Naive B cell (primary cell): ENCODE measurements at regions not wholly inside any gene's neighbourhood (a gene's known extent, or its start where the extent isn't known, plus 50 kb on each side); places are given as distances from the start of the nearest gene placed in this dataset.

ENCODE experiments used
- ATAC-seq, 2 donors: fragments of 150-1000 bp; cut with Tn5 transposase; 2 replicates each; pipeline ENCODE4 v1.10.0; 2021; ENCODE audit warnings: low read depth in 2 of 2, mild to moderate bottlenecking in 2 of 2, moderate library complexity in 2 of 2
- DNase-seq: peaks from one replicate; pipeline ENCODE4 v3.0.0; 2022
- H3K27ac Mint-ChIP-seq, 6 donors: one replicate each; pipeline ENCODE4 v1.8.0; 2020 to 2022; ENCODE audit warnings: mild to moderate bottlenecking in 6 of 6, mixed read lengths in 6 of 6, moderate library complexity in 5 of 6, inconsistent platforms in 2 of 6
- H3K27me3 Mint-ChIP-seq, 3 donors: one replicate each; pipeline ENCODE4 v1.8.0; 2021 to 2022; ENCODE audit warnings: mixed read lengths in 3 of 3, mild to moderate bottlenecking in 1 of 3
- H3K36me3 Mint-ChIP-seq, 2 donors: one replicate each; pipeline ENCODE4 v1.8.0; 2020 to 2022; ENCODE audit warnings: mixed read lengths in 2 of 2, inconsistent platforms in 1 of 2, mild to moderate bottlenecking in 1 of 2
- H3K4me1 Mint-ChIP-seq, 3 donors: one replicate each; pipeline ENCODE4 v1.8.0; 2020 to 2022; ENCODE audit warnings: mixed read lengths in 3 of 3, inconsistent platforms in 1 of 3, mild to moderate bottlenecking in 1 of 3, moderate library complexity in 1 of 3
- H3K4me3 Mint-ChIP-seq, 8 donors: one replicate each; pipeline ENCODE4 v1.8.0; 2020 to 2022; ENCODE audit warnings: mild to moderate bottlenecking in 8 of 8, mixed read lengths in 8 of 8, moderate library complexity in 8 of 8, inconsistent platforms in 2 of 8
- H3K9me3 Mint-ChIP-seq, 7 donors: one replicate each; pipeline ENCODE4 v1.8.0; 2020 to 2022; ENCODE audit warnings: mixed read lengths in 7 of 7, mild to moderate bottlenecking in 5 of 7, inconsistent platforms in 2 of 7, moderate library complexity in 1 of 7

DNA sequence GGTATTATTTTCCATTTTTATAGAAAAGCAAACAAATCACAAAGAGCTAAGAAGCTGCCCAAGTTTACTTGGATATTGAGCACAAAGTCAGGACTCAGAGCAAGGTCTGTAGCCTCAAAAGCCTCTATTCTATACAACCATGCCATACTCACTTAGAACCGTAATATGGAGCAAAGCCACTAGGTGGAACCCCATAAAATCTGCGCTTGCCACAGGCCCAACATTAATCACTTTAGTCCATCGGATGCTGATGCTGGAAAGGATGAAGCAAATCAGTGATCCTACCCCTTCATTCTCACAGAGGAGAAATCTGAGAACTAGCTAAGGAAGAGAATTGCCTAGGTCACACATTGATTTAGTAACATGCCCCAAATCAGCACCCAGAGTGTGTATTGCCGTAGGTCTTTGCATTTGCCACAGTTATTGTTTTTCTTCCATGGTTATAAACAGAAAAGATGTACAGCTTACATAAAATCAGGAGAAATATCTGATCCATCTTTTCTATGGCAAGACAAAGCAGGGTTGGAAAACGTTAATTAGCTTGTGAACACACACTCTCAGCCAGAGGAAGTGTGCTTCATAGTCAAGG, 56.7 kb upstream of the RAB38 start:
- no peak for DNase-seq
- Mint-ChIP-seq H3K36me3 (peaks cover 6 to 29% of the 10 kb centered on the region in 2 donors), H3K4me1 (no peaks in the 10 kb centered on the region), H3K27ac (no peak overlapping the region), H3K27me3 (no peaks in the 10 kb centered on the region), H3K4me3 (no peak overlapping the region), H3K9me3 (peaks cover 22 to 34% (median 29%) of the 10 kb centered on the region in 7 donors)
- ATAC-seq: no peak

DNA sequence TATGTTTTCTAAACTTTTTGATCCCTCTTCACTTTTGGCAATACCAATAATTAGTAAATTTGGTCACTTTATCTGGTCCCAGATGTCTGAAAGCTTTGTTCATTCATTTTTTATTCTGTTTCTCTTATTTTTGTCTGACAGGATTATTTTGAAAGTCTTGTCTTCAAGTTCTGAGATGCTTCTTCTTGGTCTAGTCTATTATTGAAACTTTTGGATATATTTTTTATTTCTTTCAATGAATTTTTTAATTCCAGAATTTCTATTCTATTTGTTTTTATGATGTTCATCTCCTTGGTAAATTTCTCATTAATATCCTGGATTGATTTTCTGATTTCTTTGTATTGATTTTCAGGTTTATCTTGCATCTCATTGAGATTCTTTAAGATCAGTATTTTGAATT, 54.1 kb upstream of the RAB38 start:
- peak overlapping the region in 1 of 8 donors; percentile 26 for H3K4me3 Mint-ChIP-seq
- peaks cover 9 to 34% of the 10 kb centered on the region in 2 donors for H3K36me3 Mint-ChIP-seq
- peaks cover 33 to 61% (median 44%) of the 10 kb centered on the region in 7 donors for H3K9me3 Mint-ChIP-seq
- H3K27ac Mint-ChIP-seq: no peak overlapping the region
- no peaks in the 10 kb centered on the region for H3K27me3 Mint-ChIP-seq
- DNase-seq (no peak), ATAC-seq (no peak)
- H3K4me1 Mint-ChIP-seq: no peaks in the 10 kb centered on the region
